LNCAP (cell line): ENCODE measurements at regions not wholly inside any gene's neighbourhood (a gene's known extent, or its start where the extent isn't known, plus 50 kb on each side); places are given as distances from the start of the nearest gene placed in this dataset.

ENCODE experiments used
- CTCF ChIP-seq: fragments of 450-650 bp; IDR thresholded peaks from 2 replicates; pipeline ENCODE4 v1.5.1; 2017; ENCODE audit warnings: mild to moderate bottlenecking

GRCh38 chr5:88967633-88968585, 84.9 kb upstream of the MEF2C start:
- no peak for TF ChIP-seq CTCF

- no peak for TF ChIP-seq CTCF
Observed at GRCh38 chr5:88964831-88965230, 81.8 kb upstream of the MEF2C start.

GRCh38 chr5:88957013-88957412, 74.0 kb upstream of the MEF2C start:
- TF ChIP-seq CTCF, result no peak

GRCh38 chr5:88956416-88956815, 73.4 kb upstream of the MEF2C start:
- TF ChIP-seq CTCF, result no peak

GRCh38 chr5:88955403-88955802, 72.4 kb upstream of the MEF2C start:
- no peak for TF ChIP-seq CTCF

GRCh38 chr5:88954511-88954910, 71.5 kb upstream of the MEF2C start:
- no peak for TF ChIP-seq CTCF

- no peak for TF ChIP-seq CTCF
Observed at GRCh38 chr5:88952996-88953643, 70.1 kb upstream of the MEF2C start.
